Ramos (cell line): ENCODE measurements at regions not wholly inside any gene's neighbourhood (a gene's known extent, or its start where the extent isn't known, plus 50 kb on each side); places are given as distances from the start of the nearest gene placed in this dataset.

Source experiments
- in situ Hi-C: fragments of 300-500 bp; cut with MboI; formaldehyde crosslinking; loops from one replicate; pipeline ENCODE4 v1.14.3; 2022; ENCODE audit warnings: low sequenced_read_pairs; ENCODE audit not compliant: unreplicated experiment

DNA sequence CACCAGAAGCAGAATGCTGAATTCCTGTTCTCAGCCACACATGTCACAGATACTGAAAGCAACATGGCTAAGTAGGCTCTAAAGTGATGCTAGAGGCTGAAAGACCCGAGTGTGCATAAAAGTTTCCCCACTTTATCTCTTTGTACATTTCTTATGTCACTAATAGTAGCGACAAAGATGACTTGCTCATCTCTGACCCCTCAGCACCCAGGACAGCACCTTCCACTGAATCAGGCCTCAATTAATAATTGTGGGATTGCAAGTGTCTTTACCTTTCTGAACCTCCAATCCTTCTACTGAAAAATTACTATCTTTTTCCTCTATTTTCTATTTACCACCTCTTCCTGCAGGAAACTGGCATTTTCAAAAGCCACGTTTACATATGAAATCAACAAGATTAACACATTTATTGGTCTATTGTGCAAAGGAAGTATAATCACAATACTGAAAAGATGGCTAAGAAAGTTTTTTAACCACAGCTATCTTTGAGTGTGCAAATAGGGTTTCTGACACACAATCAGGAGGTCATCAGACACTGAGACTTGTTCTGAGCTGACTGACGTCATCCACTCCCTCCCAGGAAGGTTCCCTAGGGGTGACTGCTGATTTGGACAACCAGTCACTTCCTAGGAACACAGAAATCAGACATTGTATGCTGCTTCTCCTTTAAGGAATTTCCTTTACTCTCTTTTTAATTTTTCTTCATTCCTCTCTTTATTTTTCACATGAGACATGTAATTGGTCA is 213.9 kb upstream of the ISX start:
- in situ Hi-C loops, result no loop called here

- in situ Hi-C loops, result no loop called here
These were observed 210.5 kb upstream of the ISX start for GRCh38 chr22:34855471-34855870.

DNA sequence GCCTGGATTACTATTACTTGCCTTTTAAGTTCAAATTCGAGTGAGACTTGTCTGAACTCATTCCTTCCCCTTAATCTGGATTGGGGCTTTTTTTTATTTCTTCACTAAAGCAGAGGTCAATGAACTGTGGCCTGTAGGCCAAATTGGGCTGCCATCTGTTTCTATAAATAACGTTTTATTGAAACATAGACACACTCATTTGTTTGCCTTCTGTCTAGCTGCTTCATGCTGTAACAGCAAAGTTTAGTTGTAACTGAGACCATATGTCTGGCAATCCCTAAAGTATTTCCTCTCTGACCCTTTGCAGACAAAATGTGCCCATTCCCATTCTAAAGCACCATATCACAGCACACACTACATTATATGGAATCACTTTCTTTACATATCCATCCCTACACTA is 207.9 kb upstream of the ISX start:
- in situ Hi-C loops, result no loop called here

DNA sequence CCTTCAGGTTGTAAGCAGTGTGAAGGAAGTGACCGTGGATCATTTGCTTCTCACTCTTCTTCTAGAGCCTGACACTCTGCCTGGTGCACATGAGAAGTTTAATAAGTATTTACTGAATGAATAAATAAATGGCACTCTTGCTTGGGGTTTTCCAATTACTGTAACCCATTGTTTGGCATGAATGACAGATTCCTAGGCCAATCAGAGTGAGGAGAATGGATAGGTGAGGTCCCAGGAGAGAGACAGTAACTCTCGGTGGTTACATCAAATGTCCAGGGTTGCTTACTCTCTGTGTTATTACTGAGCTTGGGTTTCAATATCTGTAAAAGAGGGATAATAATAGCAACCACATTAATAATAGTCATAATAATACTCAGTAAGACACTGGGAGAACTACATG is 204.2 kb upstream of the ISX start:
- in situ Hi-C loops, result no loop called here

GRCh38 chr22:34866081-34866480 is 199.9 kb upstream of the ISX start:
- in situ Hi-C loops, result no loop called here

DNA sequence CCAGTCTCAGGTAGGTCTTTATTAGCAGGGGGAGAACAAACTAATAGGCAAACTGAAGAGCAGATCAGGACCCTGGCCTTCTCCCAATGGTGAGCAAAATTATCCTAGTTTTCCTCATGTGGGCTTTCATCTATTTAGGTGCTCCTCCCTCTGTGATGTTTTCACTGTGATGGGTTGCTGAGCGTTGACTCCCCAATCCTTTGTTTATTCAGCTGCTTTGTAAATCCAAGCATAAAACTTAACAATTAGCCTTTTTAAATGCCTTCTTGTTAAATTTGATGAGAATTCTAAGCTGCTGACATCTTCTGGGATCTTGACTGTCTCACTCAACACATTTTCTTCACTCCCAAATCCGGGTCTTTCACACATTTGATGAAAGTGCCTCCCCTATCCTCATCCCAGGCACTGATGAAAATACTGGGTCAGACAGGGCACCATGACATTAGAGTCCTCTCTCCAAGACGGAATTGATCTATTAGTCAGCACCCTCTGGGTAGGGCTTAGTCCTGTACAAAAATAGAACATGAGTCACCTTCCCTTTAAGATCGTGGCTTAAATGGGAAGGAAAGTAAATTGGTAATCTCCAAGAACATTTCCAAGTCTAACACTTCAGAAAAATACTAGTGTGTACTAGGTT is 199.3 kb upstream of the ISX start:
- in situ Hi-C loops, result no loop called here

GRCh38 chr22:34877506-34877905 is 188.5 kb upstream of the ISX start:
- in situ Hi-C loops, result no loop called here

- in situ Hi-C loops, result no loop called here
These were observed 187.8 kb upstream of the ISX start for GRCh38 chr22:34878171-34878570.

DNA sequence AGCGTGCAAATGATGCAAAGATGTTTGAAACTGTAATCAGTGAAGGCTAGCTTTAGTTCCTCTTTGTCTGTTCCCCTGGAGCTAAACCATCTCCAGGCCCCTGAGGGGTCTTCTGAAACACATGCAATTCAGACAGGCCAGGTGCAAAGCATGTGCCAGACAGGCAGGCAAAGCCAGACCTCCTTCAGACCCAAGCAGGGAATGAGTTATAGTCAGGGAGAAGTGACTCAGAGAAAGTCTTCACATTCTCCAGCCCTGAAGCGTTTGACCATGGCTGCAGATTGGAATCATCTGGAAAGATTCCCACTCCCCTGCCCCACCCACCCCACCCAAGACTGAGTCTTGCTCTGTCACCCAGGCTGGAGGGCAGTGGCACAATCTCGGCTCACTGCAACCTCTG is 187.0 kb upstream of the ISX start:
- in situ Hi-C loops, result no loop called here

- in situ Hi-C loops, result no loop called here
These were observed 185.3 kb upstream of the ISX start for GRCh38 chr22:34880662-34881061.

DNA sequence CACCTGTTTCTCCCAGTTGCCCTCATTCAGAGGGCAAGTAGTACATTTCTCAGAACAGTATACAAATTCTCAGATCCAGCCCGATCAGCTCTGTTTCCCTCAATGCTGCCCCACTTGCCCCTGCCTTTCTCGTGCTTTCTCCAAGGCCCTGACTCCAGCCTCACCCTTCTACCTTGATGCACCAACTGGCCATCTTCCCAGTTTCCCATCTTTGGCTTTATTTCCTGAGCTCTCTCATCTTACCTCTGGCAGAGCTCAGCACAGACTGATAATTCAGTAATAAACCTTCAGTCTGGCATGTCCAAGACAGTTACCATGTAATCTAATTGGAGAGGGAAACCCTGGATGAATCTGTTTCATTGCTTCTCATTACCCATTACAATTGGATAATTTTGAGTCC is 184.5 kb upstream of the ISX start:
- in situ Hi-C loops, result no loop called here

DNA sequence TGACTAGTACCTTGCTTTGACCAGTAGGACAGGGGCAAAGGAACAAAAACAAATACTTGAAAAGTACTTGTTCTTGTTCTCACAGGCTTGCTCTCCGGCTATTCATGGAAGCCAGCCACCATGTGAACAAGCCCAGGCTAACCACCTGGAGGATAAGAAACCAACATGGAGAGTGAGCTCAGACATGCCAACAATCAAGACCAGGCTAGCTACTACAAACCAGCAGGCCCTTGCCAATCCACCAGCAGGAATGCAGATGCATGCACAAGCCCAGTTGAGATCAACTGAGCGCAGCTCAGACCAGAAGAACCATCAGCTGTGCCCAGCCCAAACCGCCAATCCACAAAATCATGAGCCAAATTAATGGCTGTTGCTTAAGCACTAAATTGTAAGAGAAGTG is 180.1 kb upstream of the ISX start:
- in situ Hi-C loops, result no loop called here

DNA sequence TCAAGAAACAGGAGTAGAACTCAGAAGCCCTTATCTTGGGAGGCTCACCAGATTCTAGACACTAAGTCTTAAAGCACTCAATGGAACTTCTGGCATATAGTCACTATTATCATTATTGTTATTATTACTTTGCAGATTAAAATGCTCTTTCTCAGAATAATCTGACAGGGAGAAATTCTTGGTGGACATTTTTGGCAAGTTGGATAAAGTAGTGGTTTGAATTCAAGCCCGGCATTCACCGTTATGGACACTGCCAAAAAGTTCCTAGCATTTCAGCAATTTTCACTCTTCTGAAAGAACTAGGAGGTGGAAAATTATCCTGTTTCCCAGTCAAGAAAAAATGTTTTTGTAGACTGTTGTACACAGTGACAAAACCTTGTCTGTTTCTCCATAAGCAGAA is 179.6 kb upstream of the ISX start:
- in situ Hi-C loops, result no loop called here

DNA sequence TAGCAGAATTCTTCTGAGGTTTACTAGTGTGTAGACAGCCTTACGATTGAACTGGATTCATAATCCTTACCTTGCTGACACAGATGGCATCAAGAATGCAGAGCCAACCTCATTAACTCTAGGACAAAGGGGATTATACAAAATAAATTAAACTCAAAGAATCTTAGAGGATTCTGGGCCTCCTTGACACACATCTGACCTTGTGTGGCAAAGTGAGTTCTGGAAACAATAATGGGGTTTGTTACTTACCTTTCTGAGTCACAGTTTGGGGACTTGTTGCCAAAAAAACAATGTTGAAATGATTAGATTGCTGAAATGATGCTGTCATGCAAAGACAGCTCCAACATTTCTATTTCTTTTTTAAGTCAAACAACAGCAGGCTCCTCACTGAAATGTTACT is 179.1 kb upstream of the ISX start:
- in situ Hi-C loops, result no loop called here

DNA sequence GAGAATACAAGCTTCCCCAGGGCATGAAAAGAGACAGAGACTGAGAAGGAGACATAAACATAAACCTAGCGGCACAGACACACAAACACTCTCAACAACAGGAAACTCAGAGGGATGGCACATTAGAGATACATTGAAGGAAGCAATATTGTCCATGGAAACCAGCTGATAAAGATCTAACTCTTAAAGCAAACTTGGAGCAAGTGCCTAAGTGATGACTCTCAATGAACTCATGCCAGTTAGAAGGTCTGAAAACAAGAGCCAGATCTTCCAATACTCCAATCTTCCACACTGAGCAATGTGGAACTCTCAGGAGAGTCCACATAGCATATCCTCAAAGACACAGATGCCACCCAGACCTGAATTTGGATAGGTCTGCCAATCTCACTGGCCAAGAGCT is 168.8 kb upstream of the ISX start:
- in situ Hi-C loops, result no loop called here

GRCh38 chr22:34902335-34902734 is 163.6 kb upstream of the ISX start:
- in situ Hi-C loops, result no loop called here

- in situ Hi-C loops, result no loop called here
These were observed 162.5 kb upstream of the ISX start for GRCh38 chr22:34903416-34903815.

DNA sequence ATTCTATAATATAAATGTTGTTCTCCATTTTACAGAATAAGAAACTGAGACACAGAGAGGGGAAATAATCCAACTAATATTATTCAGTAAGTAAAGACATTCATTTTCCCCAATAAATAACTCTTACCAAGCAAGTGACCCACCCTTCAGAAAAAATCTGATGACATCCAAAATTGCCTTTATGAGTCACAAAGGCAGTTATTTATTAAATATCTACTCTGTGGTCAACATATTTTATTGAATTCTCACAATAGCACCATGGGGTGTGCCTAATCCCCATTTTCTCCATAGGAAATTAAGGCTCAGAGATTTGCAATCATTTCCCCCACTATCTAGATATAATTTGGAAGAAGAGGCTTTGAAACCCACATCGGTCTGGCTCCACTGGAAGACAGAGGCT is 161.5 kb upstream of the ISX start:
- in situ Hi-C loops, result no loop called here

DNA sequence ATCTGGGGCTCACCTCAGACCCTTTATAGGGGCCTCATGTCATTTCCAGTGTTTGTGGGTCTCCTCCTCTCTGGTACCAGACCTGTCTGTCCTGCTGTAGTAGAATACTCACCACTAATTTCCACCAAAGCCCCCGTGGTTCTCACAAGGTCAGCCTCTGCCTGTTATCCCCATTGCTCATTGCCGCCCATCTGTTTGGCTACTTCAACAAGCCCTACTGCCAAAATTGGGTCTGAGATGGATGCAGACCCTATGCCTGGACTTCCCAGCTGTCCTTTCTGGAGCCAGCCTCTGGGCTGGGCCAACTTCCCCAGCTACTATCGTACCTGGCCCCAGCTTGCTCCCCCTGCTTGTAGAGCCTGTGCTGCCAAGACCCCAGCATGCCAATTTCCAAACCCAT is 152.1 kb upstream of the ISX start:
- in situ Hi-C loops, result no loop called here

GRCh38 chr22:34914846-34915245 is 151.1 kb upstream of the ISX start:
- in situ Hi-C loops, result no loop called here

DNA sequence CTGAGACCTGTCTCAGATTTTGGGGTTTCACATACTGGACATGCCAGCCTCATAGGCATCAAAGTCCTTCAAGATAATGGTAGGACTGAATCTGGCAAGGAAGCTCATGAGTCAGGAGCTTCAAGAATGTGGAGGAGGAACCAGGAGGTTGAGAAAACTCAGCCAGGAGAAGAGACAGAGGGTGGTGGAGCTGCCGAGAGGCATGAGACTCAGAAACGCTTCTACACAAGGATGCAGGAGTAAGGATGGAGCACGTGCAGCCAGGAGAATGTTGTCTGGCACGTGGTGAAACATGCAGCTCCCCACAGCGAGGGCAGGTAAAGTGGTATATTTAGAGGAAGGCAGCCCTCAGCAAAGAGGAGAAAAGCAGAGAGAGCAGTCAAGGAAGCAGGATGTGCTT is 148.7 kb upstream of the ISX start:
- in situ Hi-C loops, result no loop called here

- in situ Hi-C loops, result no loop called here
These were observed 134.9 kb upstream of the ISX start for GRCh38 chr22:34931026-34931425.
